HG03135 (cell line): ENCODE measurements at regions not wholly inside any gene's neighbourhood (a gene's known extent, or its start where the extent isn't known, plus 50 kb on each side); places are given as distances from the start of the nearest gene placed in this dataset.

ENCODE experiments used
- ATAC-seq: cut with Tn5 transposase; IDR thresholded peaks from one replicate; pipeline ENCODE4 v1.9.1; 2021; ENCODE audit warnings: mild to moderate bottlenecking, moderate library complexity; ENCODE audit not compliant: unreplicated experiment

DNA sequence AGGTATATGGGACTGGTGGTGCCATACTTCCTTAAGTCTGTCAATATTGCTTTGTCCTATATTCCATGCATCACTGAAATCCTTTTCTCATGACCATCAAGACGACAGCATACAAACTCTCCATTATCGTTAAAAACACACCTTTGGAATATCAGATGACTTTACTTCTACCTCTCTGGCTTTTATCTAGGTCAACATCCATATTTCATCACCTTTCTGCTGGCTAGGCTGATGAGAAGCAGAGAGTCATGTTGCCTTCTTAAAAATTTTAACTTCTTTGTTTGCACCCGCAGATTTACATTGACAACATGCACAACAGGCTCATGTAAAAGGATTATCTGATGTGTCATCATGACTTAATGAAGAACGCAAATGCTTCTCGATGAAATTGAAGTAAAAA is 771.4 kb downstream of the OLFM4 start:
- no peak for ATAC-seq

DNA sequence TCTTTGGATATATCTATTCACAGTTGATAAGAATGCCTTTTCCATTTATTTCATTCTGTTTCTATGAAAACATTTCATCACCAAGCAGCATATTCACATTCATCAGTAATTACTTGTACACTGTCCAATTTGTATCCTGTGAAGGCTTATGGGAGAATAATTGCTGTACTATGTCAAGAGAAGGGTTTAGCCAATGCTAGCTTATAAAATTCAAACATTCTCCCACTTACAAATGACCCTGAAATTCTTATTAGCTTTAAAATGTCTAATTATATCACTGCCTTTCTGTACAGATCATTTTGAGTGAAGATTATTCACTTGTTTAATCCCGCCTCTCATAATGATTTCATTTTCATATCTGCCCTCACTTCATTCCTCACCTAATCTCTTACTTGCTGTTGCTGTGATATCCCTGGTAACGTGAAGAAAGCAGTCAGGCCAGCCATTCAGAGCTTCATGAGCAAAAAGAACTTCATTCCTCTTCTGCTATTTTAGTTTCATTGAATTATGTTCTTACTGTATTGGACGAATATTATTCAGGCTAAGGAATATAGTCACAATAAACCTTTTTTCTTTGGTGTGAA is 778.7 kb downstream of the OLFM4 start:
- no peak for ATAC-seq

DNA sequence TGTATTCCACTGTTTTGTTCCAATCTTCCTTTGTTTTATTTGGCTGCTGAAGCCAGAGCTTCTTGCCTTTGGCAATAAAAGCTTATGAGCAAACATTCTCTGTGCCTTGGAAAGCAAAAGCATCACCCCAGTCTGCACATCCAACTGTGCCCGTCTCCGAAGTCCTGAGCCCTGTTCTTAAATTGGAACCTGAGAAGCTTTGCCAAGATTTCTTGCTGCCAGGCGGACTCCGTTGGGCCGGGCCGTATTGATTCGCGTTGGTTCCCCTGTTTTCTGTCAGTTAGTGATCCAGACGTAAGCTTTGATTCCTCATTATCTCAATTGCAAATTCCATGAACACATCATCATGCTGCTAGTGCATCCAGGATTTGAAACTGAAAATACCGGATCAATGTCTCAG is 793.0 kb downstream of the OLFM4 start:
- no peak for ATAC-seq

- ATAC-seq, result no peak
Measured at GRCh38 chr13:53822136-53822535, 793.5 kb downstream of the OLFM4 start.

GRCh38 chr13:53839461-53839860 is 810.8 kb downstream of the OLFM4 start:
- no peak for ATAC-seq

GRCh38 chr13:53844473-53845146 is 816.0 kb downstream of the OLFM4 start:
- no peak for ATAC-seq

GRCh38 chr13:53847502-53847901 is 818.9 kb downstream of the OLFM4 start:
- ATAC-seq, result no peak

DNA sequence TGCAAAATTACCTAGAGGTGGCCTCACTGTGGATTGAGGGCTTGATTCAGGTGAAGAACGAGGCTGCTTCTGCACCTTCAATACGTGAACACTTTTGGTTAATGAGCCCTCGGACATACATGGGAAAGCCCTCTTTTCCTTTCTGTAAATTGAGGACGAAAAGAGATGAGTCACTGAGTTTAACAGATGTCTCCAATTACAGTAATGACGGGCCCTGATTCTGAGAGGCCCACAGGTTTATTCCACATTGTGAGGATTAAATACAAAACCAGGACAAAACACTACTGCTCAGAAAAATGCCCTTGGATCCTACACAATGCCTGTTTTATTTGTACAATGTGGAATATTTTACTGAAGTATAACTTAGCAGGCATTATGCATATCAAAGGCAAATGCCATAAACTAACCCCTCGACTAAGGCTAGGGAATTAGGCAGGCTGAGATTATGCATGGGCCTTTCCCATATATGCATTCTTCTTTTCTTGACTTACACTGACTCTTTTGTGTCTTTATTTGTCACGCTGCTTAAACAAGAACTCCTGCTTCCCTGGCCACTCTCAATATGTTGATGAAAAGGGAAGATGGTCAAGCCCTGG is 819.9 kb downstream of the OLFM4 start:
- ATAC-seq, result no peak

DNA sequence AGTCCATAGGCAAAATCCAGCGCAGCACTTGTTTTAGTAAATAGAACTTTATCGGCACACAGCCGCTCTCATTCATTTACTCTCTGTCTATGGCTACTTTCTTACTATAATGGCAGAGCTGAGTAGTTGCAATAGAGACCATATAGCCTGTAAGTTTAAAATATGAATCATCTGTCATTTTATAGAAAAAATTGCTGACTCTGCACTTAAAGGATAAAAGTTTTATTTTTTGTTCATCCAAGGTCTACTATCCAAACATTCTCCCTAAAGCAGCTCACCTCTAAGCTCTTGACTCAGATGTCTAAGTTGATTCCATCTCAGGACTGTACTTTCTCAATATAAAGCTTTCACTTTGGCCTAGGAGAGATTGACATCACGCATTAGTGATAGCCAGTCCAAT is 825.7 kb downstream of the OLFM4 start:
- ATAC-seq, result no peak

DNA sequence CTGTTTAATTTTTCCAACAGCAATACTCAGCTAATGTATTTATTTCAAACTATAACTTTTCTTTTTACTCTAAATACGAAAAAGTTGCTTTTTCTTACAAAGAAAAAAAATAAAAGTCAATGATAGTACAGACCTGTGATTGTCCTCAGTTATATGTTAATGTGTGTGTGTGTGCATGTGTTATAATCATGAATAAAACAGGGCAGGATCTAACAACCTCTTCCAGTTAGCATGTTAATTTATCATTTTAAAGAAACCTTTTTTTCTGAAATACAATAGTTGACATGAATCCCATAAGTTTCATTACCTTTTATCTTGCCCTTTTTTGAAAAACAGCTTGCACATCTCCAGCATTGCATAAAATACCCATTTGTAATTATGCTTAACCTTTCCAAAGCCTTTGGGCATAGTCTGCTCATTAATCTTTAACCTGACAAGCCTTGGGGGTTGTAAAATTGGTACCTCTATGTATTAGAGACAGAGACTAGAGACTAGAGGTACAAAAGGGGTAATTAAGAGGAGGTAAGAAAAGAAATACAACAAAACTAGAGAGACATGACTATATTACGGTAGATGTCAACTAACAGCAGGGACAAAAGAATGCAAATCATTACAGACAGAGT is 828.1 kb downstream of the OLFM4 start:
- ATAC-seq, result no peak

DNA sequence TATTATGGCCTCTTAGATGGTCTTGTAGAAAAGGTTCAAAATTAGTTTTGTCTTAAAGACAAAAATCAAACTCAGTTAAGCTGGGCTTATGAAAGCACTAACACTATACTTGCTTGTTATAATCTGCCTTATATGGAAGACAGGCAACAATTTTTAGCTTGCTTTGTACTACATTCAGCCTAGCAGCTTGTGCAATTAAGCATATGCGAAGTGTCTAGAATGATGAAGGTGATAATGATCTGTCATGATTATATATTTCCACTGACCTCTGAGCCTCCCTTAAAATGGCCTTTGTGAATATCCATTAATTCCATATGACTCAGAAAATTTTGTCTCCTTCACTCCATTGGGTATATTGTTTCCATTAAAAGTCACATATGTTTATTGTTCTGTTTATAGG is 834.9 kb downstream of the OLFM4 start:
- ATAC-seq, result no peak

- no peak for ATAC-seq
Measured at GRCh38 chr13:53873558-53873957, 844.9 kb downstream of the OLFM4 start.

DNA sequence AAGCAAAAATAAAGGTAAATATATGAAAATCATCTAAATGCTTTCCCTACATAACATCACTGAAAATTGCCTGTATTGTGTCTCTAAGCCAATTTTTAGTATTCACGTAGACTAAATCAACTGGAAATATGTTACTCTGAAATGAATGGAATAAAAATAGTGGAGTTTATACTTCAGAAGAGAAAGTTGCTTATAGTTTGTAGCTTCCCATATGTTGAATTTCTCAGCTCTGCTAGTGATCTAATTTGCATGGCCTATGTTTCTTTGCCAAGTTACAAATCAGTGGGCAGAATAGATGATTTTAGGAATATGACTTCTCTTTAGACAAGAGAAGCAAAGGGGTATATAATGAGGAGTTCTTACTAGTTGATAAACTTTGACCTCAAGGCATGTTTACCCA is 850.2 kb downstream of the OLFM4 start:
- ATAC-seq, result no peak

- no peak for ATAC-seq
Measured at GRCh38 chr13:53885997-53886396, 857.4 kb downstream of the OLFM4 start.

GRCh38 chr13:53890696-53891095 is 862.1 kb downstream of the OLFM4 start:
- ATAC-seq, result no peak

- no peak for ATAC-seq
Measured at GRCh38 chr13:53901593-53901992, 873.0 kb downstream of the OLFM4 start.

GRCh38 chr13:53907891-53908290 is 879.3 kb downstream of the OLFM4 start:
- ATAC-seq, result no peak

DNA sequence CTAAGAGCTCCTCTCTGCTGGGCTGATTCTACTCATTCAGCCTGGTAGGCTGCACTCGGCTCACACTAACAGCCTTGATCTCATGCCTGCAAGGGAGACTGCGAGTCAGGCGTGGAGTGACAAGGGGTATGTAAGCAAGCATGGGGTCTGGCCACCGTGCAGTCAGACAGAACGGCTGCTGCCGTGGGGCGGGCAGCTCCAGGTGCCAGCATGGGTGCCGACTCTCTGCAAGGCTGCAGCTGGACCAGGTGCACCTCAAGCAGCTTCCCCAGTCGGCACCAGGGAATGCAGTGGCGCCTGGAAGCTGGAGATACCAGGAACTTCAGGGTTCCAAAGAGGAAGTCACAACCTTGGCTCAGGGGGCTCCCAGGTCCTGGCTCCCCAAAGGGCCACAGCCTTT is 892.3 kb downstream of the OLFM4 start:
- ATAC-seq, result no peak

- ATAC-seq, result no peak
Measured at GRCh38 chr13:53921473-53921872, 892.9 kb downstream of the OLFM4 start.

DNA sequence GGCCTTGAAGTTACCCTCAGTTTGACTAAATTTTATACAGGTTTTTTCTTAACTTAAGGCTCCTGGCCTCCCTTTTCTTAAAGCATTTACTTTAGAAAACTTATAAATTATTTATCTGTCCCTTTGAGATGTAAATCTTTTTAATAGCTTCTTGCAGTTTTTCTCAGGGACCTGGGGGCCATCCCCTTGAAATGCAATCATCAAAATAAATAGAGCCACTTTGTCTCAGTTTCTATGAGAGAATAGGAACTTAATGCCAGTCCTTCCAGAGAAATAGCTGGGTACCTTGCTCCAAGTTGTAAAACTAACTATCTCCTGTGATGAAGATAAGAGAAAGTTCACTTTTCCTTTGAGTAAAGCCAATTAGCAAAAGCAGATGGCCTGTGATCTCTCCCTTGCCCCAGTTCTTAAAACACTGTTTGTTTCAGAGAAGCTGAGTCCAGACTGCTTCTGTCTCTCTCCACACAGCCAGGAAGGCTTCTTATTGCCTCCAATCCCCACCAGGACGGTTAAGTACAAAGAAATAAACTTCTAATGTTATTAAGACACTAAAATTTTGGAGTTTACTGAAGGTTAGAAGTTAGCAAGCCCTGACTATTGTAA is 913.1 kb downstream of the OLFM4 start:
- ATAC-seq, result no peak

DNA sequence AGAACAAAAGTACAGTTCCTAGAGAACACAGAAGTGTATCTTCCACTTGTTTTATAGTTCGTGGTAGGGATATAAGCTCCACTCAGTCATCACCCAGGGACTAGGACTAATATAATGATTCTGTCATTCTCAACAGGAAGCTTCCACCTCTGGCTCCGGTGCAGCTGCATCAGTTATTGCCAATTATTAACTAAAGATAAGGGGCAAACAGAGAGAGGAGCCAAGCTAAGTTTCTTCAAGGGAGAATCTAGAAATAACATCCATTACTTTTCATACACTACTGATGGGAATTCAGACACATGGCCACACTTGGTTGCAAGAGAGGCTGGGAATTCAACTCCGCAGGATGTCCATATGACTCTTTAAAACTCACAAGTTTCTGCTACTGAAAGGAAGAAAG is 917.9 kb downstream of the OLFM4 start:
- ATAC-seq, result no peak

DNA sequence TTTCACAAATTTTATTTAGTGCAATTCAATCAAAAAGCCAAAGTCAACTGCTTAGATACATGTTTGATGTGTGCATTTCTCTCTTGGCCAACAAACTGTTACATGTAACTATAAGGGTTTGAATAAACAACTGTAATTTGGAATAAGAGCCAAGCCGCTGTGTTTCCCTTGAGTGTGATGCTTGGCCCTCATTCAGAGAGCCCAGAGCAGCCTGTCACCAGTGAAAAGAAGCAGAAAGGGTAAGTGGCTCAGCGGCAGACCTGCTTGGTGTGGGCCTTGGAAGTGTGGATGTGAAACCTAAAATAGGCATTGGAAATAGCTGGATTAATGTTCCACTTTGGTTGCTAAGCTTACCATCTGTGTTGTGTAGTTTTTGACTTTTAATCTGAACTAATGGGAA is 924.6 kb downstream of the OLFM4 start:
- ATAC-seq, result no peak
